ENCODE measurements at regions not wholly inside any gene's neighbourhood (a gene's known extent, or its start where the extent isn't known, plus 50 kb on each side); places are given as distances from the start of the nearest gene placed in this dataset.

- no peak for TF ChIP-seq CTCF (IDR thresholded peaks at IDR 0.05; ENCODE audit: extremely low read depth, missing control alignments)
- no peak for DNase-seq (ENCODE audit: low spot score)
Measured at GRCh38 chrX:39418254-39418704, 617.0 kb downstream of the MID1IP1 start.

GRCh38 chrX:39418731-39419638 lies 617.7 kb downstream of the MID1IP1 start:
- TF ChIP-seq CTCF (IDR thresholded peaks at IDR 0.05; ENCODE audit: extremely low read depth, missing control alignments): no peak
- no peak for DNase-seq (ENCODE audit: low spot score)

GRCh38 chrX:39421006-39421405 lies 619.7 kb downstream of the MID1IP1 start:
- DNase-seq (ENCODE audit: low spot score): no peak
- no peak for TF ChIP-seq CTCF (IDR thresholded peaks at IDR 0.05; ENCODE audit: extremely low read depth, missing control alignments)

- TF ChIP-seq CTCF (IDR thresholded peaks at IDR 0.05; ENCODE audit: extremely low read depth, missing control alignments): no peak
- no peak for DNase-seq (ENCODE audit: low spot score)
Measured at GRCh38 chrX:39425124-39425806, 624.0 kb downstream of the MID1IP1 start.

- DNase-seq (ENCODE audit: low spot score): no peak
- no peak for TF ChIP-seq CTCF (IDR thresholded peaks at IDR 0.05; ENCODE audit: extremely low read depth, missing control alignments)
Measured at GRCh38 chrX:39426101-39426500, 624.8 kb downstream of the MID1IP1 start.

- no peak for DNase-seq (ENCODE audit: low spot score)
- no peak for TF ChIP-seq CTCF (IDR thresholded peaks at IDR 0.05; ENCODE audit: extremely low read depth, missing control alignments)
Measured at GRCh38 chrX:39427492-39427891, 626.2 kb downstream of the MID1IP1 start.

GRCh38 chrX:39427906-39428305 lies 626.6 kb downstream of the MID1IP1 start:
- no peak for TF ChIP-seq CTCF (IDR thresholded peaks at IDR 0.05; ENCODE audit: extremely low read depth, missing control alignments)
- no peak for DNase-seq (ENCODE audit: low spot score)
